GM12892 (cell line): ENCODE measurements at regions not wholly inside any gene's neighbourhood (a gene's known extent, or its start where the extent isn't known, plus 50 kb on each side); places are given as distances from the start of the nearest gene placed in this dataset.

Experiments
- POLR2A ChIP-seq: IDR thresholded peaks from 2 replicates; pipeline ENCODE4 v1.6.1; 2011; ENCODE audit warnings: low read depth, low read length, control low read depth
- POLR2AphosphoS5 ChIP-seq: IDR thresholded peaks from 2 replicates; pipeline ENCODE4 v1.6.1; 2011; ENCODE audit warnings: low read depth, low read length, control low read depth
- TAF1 ChIP-seq: IDR thresholded peaks from 2 replicates; pipeline ENCODE4 v1.6.1; 2011; ENCODE audit warnings: low read depth, mild to moderate bottlenecking, control low read depth, low read length, borderline replicate concordance

DNA sequence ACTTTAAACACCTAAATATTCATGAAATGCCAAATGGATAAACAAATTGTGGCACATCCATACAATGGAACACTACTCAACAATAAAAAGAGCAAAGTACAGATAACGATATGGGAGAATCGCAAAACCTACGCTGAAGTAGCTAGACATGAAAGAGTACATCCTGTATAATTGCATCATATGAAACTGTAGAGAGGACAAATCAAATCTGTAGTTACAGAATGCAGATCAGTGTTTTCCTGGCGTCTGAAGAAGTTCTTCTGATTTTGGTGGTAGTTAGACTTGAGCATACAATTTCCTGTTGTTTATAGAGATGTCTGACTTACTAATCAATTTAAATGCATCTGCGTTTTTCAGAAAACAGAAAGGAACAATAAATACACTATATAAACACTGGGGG lies 394.4 kb downstream of the SOCS6 start:
- TF ChIP-seq POLR2A (no peak), TAF1 (no peak), POLR2AphosphoS5 (no peak)
